Progenitor cell of endocrine pancreas (in vitro differentiated cells): ENCODE measurements at regions not wholly inside any gene's neighbourhood (a gene's known extent, or its start where the extent isn't known, plus 50 kb on each side); places are given as distances from the start of the nearest gene placed in this dataset.
A peak's percentile ranks its signal among the peaks of the same experiment; 100 is the strongest.

ENCODE experiments used
- DNase-seq: peaks from one replicate; pipeline ENCODE4 v3.0.0; 2021; ENCODE audit warnings: low spot score; ENCODE audit not compliant: unreplicated experiment
- H3K27ac Mint-ChIP-seq: 2 replicates; pipeline ENCODE4 v1.8.0; 2021; ENCODE audit warnings: mild to moderate bottlenecking, moderate library complexity, mixed read lengths
- H3K27me3 Mint-ChIP-seq: 2 replicates; pipeline ENCODE4 v1.8.0; 2021; ENCODE audit warnings: mixed read lengths
- H3K36me3 Mint-ChIP-seq: 2 replicates; pipeline ENCODE4 v1.8.0; 2022; ENCODE audit warnings: mixed read lengths; ENCODE audit not compliant: insufficient read depth
- H3K4me1 Mint-ChIP-seq: 2 replicates; pipeline ENCODE4 v1.8.0; 2021; ENCODE audit warnings: low read depth, mixed read lengths
- H3K4me3 Mint-ChIP-seq: 2 replicates; pipeline ENCODE4 v1.8.0; 2021; ENCODE audit warnings: low read depth, mild to moderate bottlenecking, moderate library complexity, mixed read lengths
- H3K9me3 Mint-ChIP-seq: 2 replicates; pipeline ENCODE4 v1.8.0; 2021; ENCODE audit warnings: low read depth, mixed read lengths
- TF ChIP-seq, protein P1 (sequence below): fragments of 200-600 bp; sonication (generic); IDR thresholded peaks from one replicate; pipeline ENCODE4 v1.5.0; 2021; ENCODE audit warnings: antibody characterized with exemption, mild to moderate bottlenecking; ENCODE audit not compliant: unreplicated experiment

DNA sequence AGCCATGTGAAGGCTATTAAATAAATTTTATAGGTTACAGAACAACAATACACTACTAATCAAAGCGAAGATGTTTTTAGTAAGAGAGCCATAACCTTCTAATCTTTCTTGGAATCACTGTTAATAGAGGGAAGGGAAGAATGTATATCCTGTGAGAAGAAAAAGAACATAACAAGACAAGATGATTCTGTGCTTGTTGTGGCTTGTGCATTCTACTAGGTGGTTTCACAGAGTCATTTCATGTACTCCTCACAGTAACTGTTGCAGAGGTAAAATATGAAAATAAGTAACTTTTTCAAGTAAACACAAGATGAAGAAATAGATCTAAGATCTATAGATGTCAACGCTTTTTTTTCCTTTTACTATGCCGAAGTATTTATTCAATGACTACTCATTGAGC, 116.9 kb upstream of the FAM83B start:
- Mint-ChIP-seq H3K27ac (no peak overlapping the region), H3K9me3 (peaks cover 9% of the 10 kb centered on the region), H3K4me1 (no peaks in the 10 kb centered on the region), H3K27me3 (no peaks in the 10 kb centered on the region), H3K36me3 (no peaks in the 10 kb centered on the region), H3K4me3 (no peak overlapping the region)
- no peak for DNase-seq
- TF ChIP-seq, protein P1, sequence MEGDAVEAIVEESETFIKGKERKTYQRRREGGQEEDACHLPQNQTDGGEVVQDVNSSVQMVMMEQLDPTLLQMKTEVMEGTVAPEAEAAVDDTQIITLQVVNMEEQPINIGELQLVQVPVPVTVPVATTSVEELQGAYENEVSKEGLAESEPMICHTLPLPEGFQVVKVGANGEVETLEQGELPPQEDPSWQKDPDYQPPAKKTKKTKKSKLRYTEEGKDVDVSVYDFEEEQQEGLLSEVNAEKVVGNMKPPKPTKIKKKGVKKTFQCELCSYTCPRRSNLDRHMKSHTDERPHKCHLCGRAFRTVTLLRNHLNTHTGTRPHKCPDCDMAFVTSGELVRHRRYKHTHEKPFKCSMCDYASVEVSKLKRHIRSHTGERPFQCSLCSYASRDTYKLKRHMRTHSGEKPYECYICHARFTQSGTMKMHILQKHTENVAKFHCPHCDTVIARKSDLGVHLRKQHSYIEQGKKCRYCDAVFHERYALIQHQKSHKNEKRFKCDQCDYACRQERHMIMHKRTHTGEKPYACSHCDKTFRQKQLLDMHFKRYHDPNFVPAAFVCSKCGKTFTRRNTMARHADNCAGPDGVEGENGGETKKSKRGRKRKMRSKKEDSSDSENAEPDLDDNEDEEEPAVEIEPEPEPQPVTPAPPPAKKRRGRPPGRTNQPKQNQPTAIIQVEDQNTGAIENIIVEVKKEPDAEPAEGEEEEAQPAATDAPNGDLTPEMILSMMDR, result no peak

DNA sequence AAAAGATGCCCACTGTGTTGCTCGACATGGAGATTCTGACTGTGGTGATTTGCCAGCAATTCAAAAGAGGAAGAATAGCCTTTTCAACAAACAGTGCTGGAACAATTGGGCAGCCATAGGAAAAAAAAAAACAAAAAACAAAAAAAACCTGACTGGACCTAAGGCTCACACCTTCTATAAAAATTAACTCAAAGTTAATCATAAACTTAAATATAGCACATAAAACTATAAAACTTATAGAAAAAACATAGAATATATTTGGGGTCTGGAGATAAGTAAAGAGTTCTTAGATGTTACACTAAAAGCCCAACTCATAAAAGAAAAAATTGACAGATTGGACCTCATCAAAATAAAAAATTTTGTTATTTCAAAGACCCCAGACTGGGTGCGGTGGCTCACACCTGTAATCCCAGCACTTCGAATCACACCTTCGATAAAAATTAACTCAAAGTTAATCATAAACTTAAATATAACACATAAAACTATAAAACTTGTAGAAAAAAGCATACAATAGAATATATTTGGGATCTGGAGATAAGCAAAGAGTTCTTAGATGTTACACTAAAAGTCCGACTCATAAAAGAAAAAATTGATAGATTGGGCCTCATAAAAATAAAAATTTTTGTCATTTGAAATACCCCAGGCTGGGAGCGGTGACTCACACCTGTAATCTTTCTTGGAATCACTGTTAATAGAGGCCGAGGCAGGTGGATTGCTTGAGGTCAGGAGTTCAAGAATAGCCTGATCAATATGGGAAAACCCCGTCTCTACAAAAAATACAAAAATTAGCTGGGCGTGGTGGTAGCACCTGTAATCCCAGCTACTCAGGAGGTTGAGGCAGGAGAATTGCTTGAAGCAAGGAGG, 115.6 kb upstream of the FAM83B start:
- no peak for DNase-seq
- peaks cover 2% of the 10 kb centered on the region for H3K36me3 Mint-ChIP-seq
- TF ChIP-seq, protein P1, result no peak
- no peaks in the 10 kb centered on the region for H3K4me1 Mint-ChIP-seq
- no peaks in the 10 kb centered on the region for H3K27me3 Mint-ChIP-seq
- H3K27ac Mint-ChIP-seq, result no peak overlapping the region
- H3K9me3 Mint-ChIP-seq, result peaks cover 22% of the 10 kb centered on the region
- no peak overlapping the region for H3K4me3 Mint-ChIP-seq

DNA sequence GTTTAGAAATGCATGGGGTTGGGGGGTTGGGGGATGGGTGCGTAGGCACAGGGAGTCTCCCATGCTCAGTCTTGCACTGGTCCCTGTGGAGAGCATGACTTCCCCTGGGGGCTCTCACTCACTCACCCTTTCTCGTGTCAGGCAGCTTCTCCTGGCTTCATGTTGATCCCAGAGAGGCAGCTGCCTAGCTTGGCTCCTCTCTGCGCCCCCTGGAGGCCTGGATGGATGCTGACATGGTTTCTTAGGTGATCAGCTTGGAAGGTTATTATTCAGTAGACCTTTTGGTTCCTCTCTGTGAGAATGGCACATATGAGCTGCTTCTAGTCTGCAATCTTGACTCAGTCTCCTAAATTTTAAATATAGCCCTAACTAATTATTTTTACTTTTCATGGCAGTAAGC, 109.3 kb upstream of the FAM83B start:
- Mint-ChIP-seq H3K27me3 (no peaks in the 10 kb centered on the region), H3K4me1 (no peaks in the 10 kb centered on the region), H3K9me3 (peaks cover 22% of the 10 kb centered on the region), H3K27ac (no peak overlapping the region), H3K36me3 (peaks cover 2% of the 10 kb centered on the region), H3K4me3 (no peak overlapping the region)
- TF ChIP-seq, protein P1, result peak; percentile 30
- DNase-seq, result no peak

DNA sequence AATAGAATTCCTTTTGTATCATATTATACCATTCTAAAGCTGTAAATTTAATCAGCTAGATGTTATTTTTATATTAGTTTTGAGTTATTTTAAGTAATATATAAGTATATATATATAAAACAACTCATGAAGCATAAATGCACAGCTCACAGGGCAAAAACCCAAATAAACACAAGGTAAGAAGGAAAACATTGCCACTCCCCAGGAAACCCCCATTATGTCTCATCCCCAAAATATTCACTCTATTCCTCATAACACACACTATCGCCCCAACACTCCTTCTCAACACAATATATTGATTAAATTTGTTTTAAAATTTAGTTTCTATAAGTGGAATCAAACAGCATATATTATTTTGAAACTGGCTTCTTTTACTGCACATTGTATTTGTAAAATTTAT, 98.6 kb upstream of the FAM83B start:
- Mint-ChIP-seq H3K27me3 (no peaks in the 10 kb centered on the region), H3K4me1 (no peaks in the 10 kb centered on the region), H3K9me3 (peaks cover 16% of the 10 kb centered on the region), H3K27ac (no peak overlapping the region), H3K4me3 (no peak overlapping the region), H3K36me3 (no peaks in the 10 kb centered on the region)
- DNase-seq, result no peak
- TF ChIP-seq, protein P1, result no peak

DNA sequence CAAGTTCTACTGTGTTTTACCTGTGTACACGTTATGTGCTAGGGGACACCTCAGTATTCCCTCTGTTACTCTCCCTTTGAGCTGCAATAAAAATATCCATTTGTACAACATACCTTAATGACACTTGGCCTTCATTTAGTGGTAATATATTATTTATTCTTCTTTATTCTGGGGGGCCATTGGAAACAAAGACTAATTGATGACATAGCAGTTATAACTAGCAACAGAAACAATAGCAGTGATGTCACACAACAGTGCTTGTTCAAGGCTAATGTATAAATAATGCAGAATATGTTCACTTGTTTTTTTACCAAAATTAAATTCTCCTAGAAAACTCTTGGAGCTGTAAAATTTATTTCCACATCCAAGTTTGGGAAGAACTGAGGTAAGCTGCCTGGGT, 92.2 kb upstream of the FAM83B start:
- Mint-ChIP-seq H3K36me3 (no peaks in the 10 kb centered on the region), H3K9me3 (no peaks in the 10 kb centered on the region), H3K4me1 (no peaks in the 10 kb centered on the region), H3K27me3 (no peaks in the 10 kb centered on the region), H3K4me3 (no peak overlapping the region), H3K27ac (no peak overlapping the region)
- no peak for DNase-seq
- TF ChIP-seq, protein P1, result no peak
